ENCODE measurements at regions not wholly inside any gene's neighbourhood (a gene's known extent, or its start where the extent isn't known, plus 50 kb on each side); places are given as distances from the start of the nearest gene placed in this dataset.

- no peak for TF ChIP-seq MYC (IDR thresholded peaks at IDR 0.05; ENCODE audit: borderline replicate concordance, low read length)
- no peak for TF ChIP-seq ATOH8 (CRISPR knock-in tag; IDR thresholded peaks at IDR 0.05; ENCODE audit: low read depth)
- no peak for TF ChIP-seq NPAS2 (CRISPR knock-in tag; IDR thresholded peaks at IDR 0.05; ENCODE audit: borderline replicate concordance)
Observed at GRCh38 chr2:60335533-60336237, 217.8 kb downstream of the BCL11A start (continued).

GRCh38 chr2:60334610-60335009, 218.8 kb downstream of the BCL11A start:
- ATAC-seq (no peak), FAIRE-seq (no peak), DNase-seq (ENCODE audit: low read depth in 1 of 2, low spot score in 1 of 2) (no peak)
- H3K27ac ChIP-seq: no peak overlapping the region
- WGBS (ENCODE audit: missing lambda C conversion rate): 32% methylated on average over 4 of the region's 4 CpGs
- H3K4me2 ChIP-seq: no peak overlapping the region
- no peaks in the 10 kb centered on the region for H3K9me3 ChIP-seq
- POLR2A ChIA-PET: no interaction called here
- CTCF ChIA-PET: no interaction called here
- H3K4me3 ChIP-seq: no peak overlapping the region
- H3K4me1 ChIP-seq: no peaks in the 10 kb centered on the region
- no peak for TF ChIP-seq PBX3 (IDR thresholded peaks at IDR 0.05)
- TF ChIP-seq NR3C1 (IDR thresholded peaks at IDR 0.05): no peak
- TF ChIP-seq RFX5 (IDR thresholded peaks at IDR 0.05): no peak
- TF ChIP-seq ESRRA (IDR thresholded peaks at IDR 0.05; ENCODE audit: borderline replicate concordance, low read length): no peak
- no peak for TF ChIP-seq TFCP2L1 (CRISPR knock-in tag; IDR thresholded peaks at IDR 0.05)
- no peak for TF ChIP-seq ELK1 (IDR thresholded peaks at IDR 0.05; ENCODE audit: low read depth, low read length)
- no peak for TF ChIP-seq ATOH8 (CRISPR knock-in tag; IDR thresholded peaks at IDR 0.05; ENCODE audit: low read depth)
- TF ChIP-seq GATA3 (IDR thresholded peaks at IDR 0.05; ENCODE audit: borderline replicate concordance): no peak
- no peak for TF ChIP-seq ZNF302 (CRISPR knock-in tag; IDR thresholded peaks at IDR 0.05)
- TF ChIP-seq ZSCAN20 (CRISPR knock-in tag; IDR thresholded peaks at IDR 0.05): no peak

- POLR2A ChIA-PET: no interaction called here
- DNase-seq (ENCODE audit: low read depth in 1 of 2, low spot score in 1 of 2) (no peak), ATAC-seq (no peak), FAIRE-seq (no peak)
- H3K9me3 ChIP-seq: no peaks in the 10 kb centered on the region
- WGBS (ENCODE audit: missing lambda C conversion rate): 57% methylated on average over 8 of the region's 8 CpGs
- no peak for TF ChIP-seq MAZ (IDR thresholded peaks at IDR 0.05; ENCODE audit: borderline replicate concordance, low read depth, low read length)
- TF ChIP-seq FOSL2 (IDR thresholded peaks at IDR 0.05): no peak
- no peak for TF ChIP-seq FOSL2 (CRISPR knock-in tag; IDR thresholded peaks at IDR 0.05)
- no peak for TF ChIP-seq NPAS2 (CRISPR knock-in tag; IDR thresholded peaks at IDR 0.05; ENCODE audit: borderline replicate concordance)
- no peak for TF ChIP-seq TP53 (CRISPR knock-in tag; IDR thresholded peaks at IDR 0.05)
- TF ChIP-seq CHD4 (IDR thresholded peaks at IDR 0.05; ENCODE audit: borderline replicate concordance): no peak
- TF ChIP-seq EP300 (IDR thresholded peaks at IDR 0.05): no peak
- no peak for TF ChIP-seq USF2 (IDR thresholded peaks at IDR 0.05)
- no peak for TF ChIP-seq BCL3 (IDR thresholded peaks at IDR 0.05)
- TF ChIP-seq JUN (IDR thresholded peaks at IDR 0.05): no peak
- no peaks in the 10 kb centered on the region for H3K4me1 ChIP-seq
- H3K4me3 ChIP-seq: no peak overlapping the region
- no peak overlapping the region for H3K4me2 ChIP-seq
- H3K27ac ChIP-seq: no peak overlapping the region
- CTCF ChIA-PET: interaction anchor here (1.2 kb wide), 1 partner anchor 21 kb away, joined by 3 read pairs; no protein-coding TSS in a partner anchor
Observed at GRCh38 chr2:60333264-60333663, 220.2 kb downstream of the BCL11A start.

Measured in A549 (cell line).